ENCODE measurements at regions not wholly inside any gene's neighbourhood (a gene's known extent, or its start where the extent isn't known, plus 50 kb on each side); places are given as distances from the start of the nearest gene placed in this dataset.

- CTCF ChIA-PET: no interaction called here
- POLR2A ChIA-PET: no interaction called here
Observed at GRCh38 chr5:161134956-161135355, 282.9 kb upstream of the ATP10B start.

GRCh38 chr5:161134083-161134482 lies 282.1 kb upstream of the ATP10B start:
- POLR2A ChIA-PET: no interaction called here
- CTCF ChIA-PET: no interaction called here

- CTCF ChIA-PET: no interaction called here
- POLR2A ChIA-PET: no interaction called here
Observed at GRCh38 chr5:161115941-161116340, 263.9 kb upstream of the ATP10B start.

GRCh38 chr5:161112371-161112770 lies 260.4 kb upstream of the ATP10B start:
- ChIA-PET POLR2A (no interaction called here), CTCF (no interaction called here)

- POLR2A ChIA-PET: no interaction called here
- CTCF ChIA-PET: no interaction called here
Observed at GRCh38 chr5:161105525-161105924, 253.5 kb upstream of the ATP10B start.

- CTCF ChIA-PET: no interaction called here
- POLR2A ChIA-PET: no interaction called here
Observed at GRCh38 chr5:161098516-161098915, 246.5 kb upstream of the ATP10B start.

- POLR2A ChIA-PET: no interaction called here
- CTCF ChIA-PET: no interaction called here
Observed at GRCh38 chr5:161096581-161096980, 244.6 kb upstream of the ATP10B start.

- ChIA-PET POLR2A (no interaction called here), CTCF (no interaction called here)
Observed at GRCh38 chr5:161095953-161096352, 243.9 kb upstream of the ATP10B start.

GRCh38 chr5:161094411-161094810 lies 242.4 kb upstream of the ATP10B start:
- POLR2A ChIA-PET: no interaction called here
- CTCF ChIA-PET: no interaction called here

GRCh38 chr5:161093100-161093499 lies 241.1 kb upstream of the ATP10B start:
- POLR2A ChIA-PET: no interaction called here
- CTCF ChIA-PET: no interaction called here

- POLR2A ChIA-PET: no interaction called here
- CTCF ChIA-PET: no interaction called here
Observed at GRCh38 chr5:161089569-161089968, 237.6 kb upstream of the ATP10B start.

GRCh38 chr5:161086461-161086860 lies 234.4 kb upstream of the ATP10B start:
- CTCF ChIA-PET: no interaction called here
- POLR2A ChIA-PET: no interaction called here

- CTCF ChIA-PET: no interaction called here
- POLR2A ChIA-PET: no interaction called here
Observed at GRCh38 chr5:161085056-161085455, 233.0 kb upstream of the ATP10B start.

- POLR2A ChIA-PET: no interaction called here
- CTCF ChIA-PET: no interaction called here
Observed at GRCh38 chr5:161084115-161084514, 232.1 kb upstream of the ATP10B start.

- POLR2A ChIA-PET: no interaction called here
- CTCF ChIA-PET: no interaction called here
Observed at GRCh38 chr5:161078793-161079192, 226.8 kb upstream of the ATP10B start.

- ChIA-PET CTCF (no interaction called here), POLR2A (no interaction called here)
Observed at GRCh38 chr5:161077936-161078545, 226.0 kb upstream of the ATP10B start.

- POLR2A ChIA-PET: no interaction called here
- CTCF ChIA-PET: no interaction called here
Observed at GRCh38 chr5:161077496-161077895, 225.5 kb upstream of the ATP10B start.

GRCh38 chr5:161064781-161065180 lies 212.8 kb upstream of the ATP10B start:
- CTCF ChIA-PET: no interaction called here
- POLR2A ChIA-PET: no interaction called here

- POLR2A ChIA-PET: no interaction called here
- CTCF ChIA-PET: no interaction called here
Observed at GRCh38 chr5:161064297-161064696, 212.3 kb upstream of the ATP10B start.

GRCh38 chr5:161058781-161059180 lies 206.8 kb upstream of the ATP10B start:
- ChIA-PET POLR2A (no interaction called here), CTCF (no interaction called here)

- ChIA-PET CTCF (no interaction called here), POLR2A (no interaction called here)
Observed at GRCh38 chr5:161051920-161052500, 200.0 kb upstream of the ATP10B start.

GRCh38 chr5:161047024-161047423 lies 195.0 kb upstream of the ATP10B start:
- ChIA-PET CTCF (no interaction called here), POLR2A (no interaction called here)

GRCh38 chr5:161042862-161043261 lies 190.9 kb upstream of the ATP10B start:
- CTCF ChIA-PET: no interaction called here
- POLR2A ChIA-PET: no interaction called here

All from activated CD8-positive, alpha-beta memory T cell treated with anti-CD3 and anti-CD28 coated beads for 36 hours (primary cell).